Retinal pigment epithelial cell (primary cell): ENCODE measurements at regions not wholly inside any gene's neighbourhood (a gene's known extent, or its start where the extent isn't known, plus 50 kb on each side); places are given as distances from the start of the nearest gene placed in this dataset.
"Not testable (repeated sequence)": the region's sequence is repeated elsewhere in the genome, so short reads cannot be mapped to it uniquely, and the experiment has no call there.

Experiments used
- DNase-seq: peaks from one replicate; pipeline ENCODE4 v3.0.0-alpha.2; 2010; ENCODE audit warnings: low read depth
- H3K4me3 ChIP-seq: 2 replicates; pipeline ENCODE4 v1.5.1; 2011; ENCODE audit warnings: mild to moderate bottlenecking, low read length, control low read depth, moderate library complexity
- TF ChIP-seq, protein P1 (sequence below): conservative IDR thresholded peaks from 2 replicates; pipeline ENCODE4 v1.5.1; 2011; ENCODE audit warnings: low read depth, low read length, control low read depth, inconsistent platforms

DNA sequence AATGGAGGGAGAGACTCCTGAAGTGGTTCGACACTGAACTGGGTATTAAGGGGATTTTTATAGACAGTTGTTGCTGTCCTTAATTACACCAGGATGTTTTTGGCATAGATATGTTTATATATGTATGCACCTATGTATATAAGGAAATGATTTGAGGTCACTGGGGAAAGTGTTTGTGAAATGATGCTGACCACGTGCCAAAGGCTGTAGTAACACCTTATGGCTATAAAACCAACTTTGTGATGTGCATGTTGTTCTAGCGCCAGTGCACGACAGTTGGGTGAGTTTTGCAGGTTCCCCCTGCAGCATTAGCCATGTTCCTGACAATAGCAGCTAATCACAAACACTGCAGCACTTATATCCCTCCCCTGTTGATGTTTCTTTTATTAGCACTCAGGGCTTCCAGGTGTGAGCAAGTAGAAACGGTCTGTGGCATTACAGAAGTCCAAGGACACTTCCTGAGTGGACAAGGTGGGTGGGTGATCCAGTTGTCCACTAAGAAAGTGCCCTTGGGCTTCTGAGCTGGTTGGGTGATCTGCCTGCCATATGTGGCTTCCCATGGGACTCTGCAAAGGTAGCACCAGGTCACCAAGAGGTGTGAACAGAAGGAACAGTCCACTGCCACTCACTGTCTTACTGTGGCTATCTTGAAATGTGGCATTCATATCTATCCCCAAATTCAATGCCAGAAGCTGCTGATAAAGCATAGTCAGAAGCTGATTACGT is 63.0 kb upstream of the RBM24 start:
- DNase-seq: no peak
- TF ChIP-seq, protein P1, sequence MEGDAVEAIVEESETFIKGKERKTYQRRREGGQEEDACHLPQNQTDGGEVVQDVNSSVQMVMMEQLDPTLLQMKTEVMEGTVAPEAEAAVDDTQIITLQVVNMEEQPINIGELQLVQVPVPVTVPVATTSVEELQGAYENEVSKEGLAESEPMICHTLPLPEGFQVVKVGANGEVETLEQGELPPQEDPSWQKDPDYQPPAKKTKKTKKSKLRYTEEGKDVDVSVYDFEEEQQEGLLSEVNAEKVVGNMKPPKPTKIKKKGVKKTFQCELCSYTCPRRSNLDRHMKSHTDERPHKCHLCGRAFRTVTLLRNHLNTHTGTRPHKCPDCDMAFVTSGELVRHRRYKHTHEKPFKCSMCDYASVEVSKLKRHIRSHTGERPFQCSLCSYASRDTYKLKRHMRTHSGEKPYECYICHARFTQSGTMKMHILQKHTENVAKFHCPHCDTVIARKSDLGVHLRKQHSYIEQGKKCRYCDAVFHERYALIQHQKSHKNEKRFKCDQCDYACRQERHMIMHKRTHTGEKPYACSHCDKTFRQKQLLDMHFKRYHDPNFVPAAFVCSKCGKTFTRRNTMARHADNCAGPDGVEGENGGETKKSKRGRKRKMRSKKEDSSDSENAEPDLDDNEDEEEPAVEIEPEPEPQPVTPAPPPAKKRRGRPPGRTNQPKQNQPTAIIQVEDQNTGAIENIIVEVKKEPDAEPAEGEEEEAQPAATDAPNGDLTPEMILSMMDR: no peak

DNA sequence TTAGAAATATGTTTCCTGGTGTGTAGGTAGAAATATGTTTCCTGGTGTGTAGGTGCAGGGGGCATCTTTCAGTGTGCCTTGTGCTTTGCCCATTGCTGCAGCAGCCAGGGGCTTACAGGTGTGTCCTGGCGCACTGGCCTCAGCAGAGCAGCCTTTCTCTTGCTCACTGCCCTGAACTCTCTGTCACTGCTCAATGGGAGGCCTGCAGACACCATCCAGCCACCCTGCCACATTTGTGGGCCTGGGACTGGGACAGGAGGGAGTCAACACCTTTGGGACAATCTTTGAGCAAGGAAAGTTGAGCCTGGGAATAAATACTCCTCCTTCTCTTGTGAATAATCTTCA is 62.4 kb upstream of the RBM24 start:
- TF ChIP-seq, protein P1: no peak
- no peak overlapping the region for H3K4me3 ChIP-seq
- no peak for DNase-seq

More for the DNA sequence above, 63.0 kb upstream of the RBM24 start:
- no peak overlapping the region for H3K4me3 ChIP-seq

DNA sequence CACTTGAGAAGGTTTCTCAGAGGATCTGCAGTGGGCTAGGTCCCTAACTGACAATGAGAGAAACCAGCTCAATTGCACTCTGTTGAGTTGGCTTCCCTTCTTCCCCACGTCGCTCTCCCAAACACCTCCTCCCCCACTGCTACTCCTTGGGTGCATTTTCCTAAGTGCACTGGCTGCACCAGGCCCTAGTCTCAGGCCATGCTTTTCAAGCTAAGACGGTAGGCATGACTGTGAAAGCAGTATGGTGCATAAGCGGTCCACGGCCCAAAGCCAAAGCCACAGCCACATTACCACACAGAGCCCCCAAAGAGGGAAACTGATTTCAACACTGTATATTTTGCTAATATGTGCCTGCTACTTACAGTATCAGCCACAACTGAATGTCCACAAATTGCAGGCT is 62.1 kb upstream of the RBM24 start:
- H3K4me3 ChIP-seq: no peak overlapping the region
- TF ChIP-seq, protein P1: no peak
- DNase-seq: no peak

DNA sequence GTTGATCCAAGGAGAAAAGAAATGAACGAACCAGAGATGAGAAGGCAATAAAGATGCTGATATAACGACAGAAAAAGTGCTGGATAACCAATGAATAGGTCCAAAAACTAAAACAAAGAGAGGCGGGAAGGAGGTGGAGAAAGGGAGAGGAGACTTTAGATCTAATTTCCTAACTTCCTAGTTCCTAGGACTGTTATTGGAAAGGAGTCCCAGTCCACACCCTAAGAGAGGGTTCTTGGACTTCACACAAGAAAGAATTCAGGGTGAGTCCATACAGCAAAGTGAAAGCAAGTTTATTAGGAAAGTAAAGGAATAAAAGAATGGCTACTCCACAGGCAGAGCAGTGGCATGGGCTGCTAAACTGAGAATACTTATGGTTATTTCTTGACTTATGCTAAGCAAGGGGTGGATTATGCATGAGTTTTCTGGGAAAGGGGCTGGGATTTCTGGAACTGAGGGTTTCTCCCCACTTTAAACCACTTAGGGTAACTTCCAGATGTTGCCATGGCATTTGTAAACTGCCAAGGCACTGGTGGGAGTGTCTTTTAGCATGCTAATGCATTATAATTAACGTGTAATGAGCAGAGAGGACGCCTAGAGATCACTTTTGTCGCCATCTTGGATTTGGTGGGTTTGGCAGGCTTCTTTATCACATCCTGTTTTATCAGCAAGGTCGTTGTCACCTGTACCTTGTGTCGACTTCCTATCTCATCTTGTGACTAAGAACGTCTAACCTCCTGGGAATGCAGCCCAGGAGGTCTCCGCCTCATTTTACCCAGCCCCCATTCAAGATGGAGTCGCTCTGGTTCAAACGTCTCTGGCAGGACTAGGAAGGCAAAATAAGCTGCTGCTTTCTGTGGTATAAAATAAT is 60.9 kb upstream of the RBM24 start:
- TF ChIP-seq, protein P1: no peak
- no peak for DNase-seq

DNA sequence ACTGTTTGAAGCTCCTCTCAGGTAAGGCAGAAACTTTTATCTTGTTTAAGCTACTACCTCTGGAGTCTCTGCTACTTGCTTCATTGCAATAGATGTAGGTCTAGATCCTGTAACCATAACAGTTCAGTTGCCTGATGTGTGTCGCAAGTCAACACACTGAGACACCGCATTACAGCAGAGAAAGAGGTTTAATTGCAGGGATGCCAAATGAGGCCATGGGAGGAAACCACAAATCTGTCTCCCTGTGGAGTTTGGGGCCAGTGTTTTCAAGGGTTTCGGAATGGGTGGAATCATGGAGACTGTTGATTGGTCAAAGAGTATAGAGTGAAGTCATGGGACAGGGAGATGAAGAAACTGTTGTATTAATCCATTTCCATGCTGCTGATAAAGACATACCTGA is 57.1 kb upstream of the RBM24 start:
- DNase-seq: no peak
- no peak overlapping the region for H3K4me3 ChIP-seq
- TF ChIP-seq, protein P1: no peak

More for the DNA sequence above, 60.9 kb upstream of the RBM24 start:
- no peak overlapping the region for H3K4me3 ChIP-seq

DNA sequence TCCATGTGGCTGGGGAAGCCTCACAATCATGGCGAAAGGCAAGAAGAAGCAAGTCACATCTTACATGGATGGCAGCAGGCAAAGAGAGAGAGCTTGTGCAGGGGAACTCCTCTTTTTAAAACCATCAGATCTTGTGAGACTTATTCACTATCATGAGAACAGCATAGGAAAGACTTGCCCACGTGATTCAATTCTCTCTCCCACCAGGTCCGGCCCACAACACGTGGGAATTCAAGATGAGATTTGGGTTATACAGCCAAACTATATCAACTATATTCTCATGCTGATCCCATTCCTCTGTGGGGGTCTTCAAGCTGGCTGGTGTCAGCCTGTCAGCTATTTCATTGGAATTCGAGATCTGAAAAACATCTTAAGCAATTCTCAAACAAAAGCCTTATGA is 56.7 kb upstream of the RBM24 start:
- not testable (repeated sequence) for H3K4me3 ChIP-seq, DNase-seq

DNA sequence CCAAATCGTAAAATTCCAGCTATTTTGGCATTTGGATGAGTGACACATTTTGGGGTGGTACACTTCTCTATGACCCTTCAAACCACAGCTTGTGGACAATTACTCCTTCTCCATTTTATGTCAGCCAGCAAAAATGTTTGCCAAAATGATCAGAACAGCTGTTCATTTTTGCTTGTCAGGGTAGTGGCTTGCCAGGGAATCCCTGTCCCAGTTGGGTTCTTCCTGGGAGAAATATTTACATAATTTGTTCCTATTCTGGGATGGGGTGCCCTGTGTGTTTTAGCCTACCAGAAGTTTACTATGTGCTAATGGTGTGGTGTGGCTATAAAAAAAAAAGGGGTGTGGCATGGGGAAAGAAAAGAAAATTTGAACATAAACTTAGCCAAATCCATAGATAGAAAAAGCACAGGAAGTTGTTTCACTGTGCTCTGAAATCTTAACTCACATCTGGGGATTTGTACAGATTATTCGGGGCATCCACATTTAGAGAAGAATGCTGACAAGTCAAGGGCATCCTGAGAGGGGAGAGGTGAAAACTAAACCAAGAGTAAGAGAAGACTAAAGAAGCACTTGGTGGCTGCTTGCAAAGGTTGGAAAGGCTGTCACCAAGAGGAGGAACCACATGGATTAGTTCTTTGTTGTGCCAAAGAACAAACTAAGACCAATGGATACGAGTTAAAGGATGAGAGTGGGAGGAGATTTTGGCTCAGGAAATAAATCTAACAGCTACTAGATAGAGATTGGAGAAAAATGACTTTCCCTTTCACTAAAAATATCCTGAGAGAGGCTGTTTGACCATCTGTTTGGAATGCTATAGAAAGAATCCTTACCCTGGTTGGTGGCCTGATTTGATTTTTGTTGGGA is 55.2 kb upstream of the RBM24 start:
- TF ChIP-seq, protein P1: no peak
- H3K4me3 ChIP-seq: no peak overlapping the region
- no peak for DNase-seq
